ENCODE measurements at regions not wholly inside any gene's neighbourhood (a gene's known extent, or its start where the extent isn't known, plus 50 kb on each side); places are given as distances from the start of the nearest gene placed in this dataset.
"Not testable (repeated sequence)": the region's sequence is repeated elsewhere in the genome, so short reads cannot be mapped to it uniquely, and the experiment has no call there.

GRCh38 chr12:114616081-114616480 is 67.9 kb downstream of the TBX3 start:
- no peak for DNase-seq (ENCODE audit: extremely low read depth, low read depth)

- no peak for DNase-seq (ENCODE audit: extremely low read depth, low read depth)
Observed at GRCh38 chr12:114614040-114614439, 69.9 kb downstream of the TBX3 start.

- DNase-seq (ENCODE audit: extremely low read depth, low read depth): no peak
Observed at GRCh38 chr12:114612062-114612461, 71.9 kb downstream of the TBX3 start.

- no peak for DNase-seq (ENCODE audit: extremely low read depth, low read depth)
Observed at GRCh38 chr12:114611145-114612018, 72.6 kb downstream of the TBX3 start.

DNA sequence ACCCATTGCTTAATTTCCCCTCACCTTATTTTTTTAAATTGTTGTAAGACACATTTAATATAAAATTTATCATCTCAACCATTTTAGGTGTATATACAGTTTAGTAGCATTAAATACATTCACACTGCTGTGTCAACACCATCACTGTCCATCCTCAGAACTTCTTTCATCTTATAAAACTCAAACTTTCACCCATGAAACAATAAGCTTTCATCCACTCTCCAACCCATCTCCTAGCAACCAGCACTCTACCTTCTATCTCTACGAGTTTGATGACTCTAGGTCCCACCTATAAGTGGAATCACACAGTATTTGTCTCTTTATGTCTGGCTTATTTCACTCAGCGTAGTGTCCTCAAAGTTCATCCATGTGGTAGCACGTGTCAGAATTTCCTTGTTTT is 75.5 kb downstream of the TBX3 start:
- no peak for DNase-seq (ENCODE audit: extremely low read depth, low read depth)

DNA sequence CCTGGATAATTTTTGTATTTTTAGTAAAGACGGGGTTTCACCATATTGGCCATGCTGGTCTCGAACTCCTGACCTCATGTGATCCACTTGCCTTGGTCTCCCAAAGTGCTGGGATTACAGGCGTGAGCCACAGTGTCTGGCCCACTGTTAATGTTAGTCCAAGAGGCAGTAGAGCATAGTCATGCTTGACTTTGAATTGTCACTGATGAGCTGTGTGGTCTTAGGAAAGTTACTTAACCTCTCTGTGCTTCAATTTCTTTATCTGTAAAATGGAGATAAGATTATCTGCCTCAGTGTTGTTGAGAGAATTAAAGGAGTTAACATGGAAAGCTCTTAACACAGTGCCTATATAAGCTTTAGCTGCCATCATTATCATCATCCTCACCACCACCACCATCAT is 78.1 kb downstream of the TBX3 start:
- no peak for DNase-seq (ENCODE audit: extremely low read depth, low read depth)

DNA sequence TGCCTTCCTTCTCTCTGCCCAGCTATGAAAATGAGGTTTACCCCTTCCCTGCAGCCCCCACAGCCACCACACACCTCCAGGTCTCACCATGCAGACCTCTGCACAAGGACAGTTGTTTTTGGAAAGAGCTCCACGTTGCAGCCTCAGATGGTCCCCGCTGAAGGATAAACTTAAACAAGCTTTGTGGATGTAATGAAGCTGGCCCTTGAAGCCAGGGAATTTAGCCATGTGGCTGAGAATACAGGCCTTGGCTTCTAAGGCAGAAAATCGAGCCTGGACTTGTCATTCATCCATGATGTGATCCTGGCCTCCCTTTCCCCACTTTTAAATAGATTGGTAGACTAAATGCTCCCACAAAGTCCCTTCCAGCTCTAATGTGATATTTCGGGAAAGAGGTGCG is 79.4 kb downstream of the TBX3 start:
- no peak for DNase-seq (ENCODE audit: extremely low read depth, low read depth)

GRCh38 chr12:114600584-114600983 is 83.4 kb downstream of the TBX3 start:
- DNase-seq (ENCODE audit: extremely low read depth, low read depth): not testable (repeated sequence)

DNA sequence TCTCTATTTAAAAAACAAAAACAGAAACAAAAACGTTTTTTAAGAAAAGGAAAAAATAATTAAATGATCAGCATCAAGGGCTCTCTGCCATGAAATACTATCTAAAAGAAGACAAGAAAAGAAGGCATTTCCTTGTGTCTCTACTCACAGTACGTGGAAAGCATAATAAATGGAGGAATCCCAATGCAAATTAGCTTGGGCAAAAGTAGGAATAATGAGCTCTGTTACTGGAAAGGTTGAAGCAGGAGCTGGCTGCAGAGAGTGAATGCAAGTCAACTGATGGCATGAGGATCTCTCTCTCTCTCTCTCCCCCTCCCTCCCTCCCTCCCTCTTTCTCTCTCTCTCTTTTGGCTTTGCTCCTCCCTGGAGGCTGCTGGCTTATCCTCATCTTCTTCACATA is 85.9 kb downstream of the TBX3 start:
- no peak for DNase-seq (ENCODE audit: extremely low read depth, low read depth)

- DNase-seq (ENCODE audit: extremely low read depth, low read depth): no peak
Observed at GRCh38 chr12:114592946-114593345, 91.0 kb downstream of the TBX3 start.

- no peak for DNase-seq (ENCODE audit: extremely low read depth, low read depth)
Observed at GRCh38 chr12:114588061-114588460, 95.9 kb downstream of the TBX3 start.

DNA sequence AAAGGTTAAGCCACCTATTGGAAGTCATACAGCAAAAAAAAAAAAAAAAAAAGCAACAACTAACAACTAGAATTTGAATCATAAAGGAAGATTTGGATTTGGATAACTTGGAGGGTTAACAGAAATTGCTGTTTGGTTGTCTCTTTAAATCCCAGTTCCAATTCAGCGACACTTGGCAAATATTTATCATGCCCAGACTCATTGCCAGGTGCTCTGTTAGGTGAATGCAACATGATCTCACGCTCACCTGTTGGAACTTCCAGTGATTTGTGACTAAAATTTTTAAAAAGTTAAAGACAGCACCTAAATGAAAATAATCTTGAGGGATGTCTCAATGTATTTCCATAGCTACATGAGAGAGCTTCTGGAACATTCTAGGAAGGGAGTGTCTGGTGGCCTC is 103.7 kb downstream of the TBX3 start:
- no peak for DNase-seq (ENCODE audit: extremely low read depth, low read depth)

- no peak for DNase-seq (ENCODE audit: extremely low read depth, low read depth)
Observed at GRCh38 chr12:114579389-114579788, 104.6 kb downstream of the TBX3 start.

DNA sequence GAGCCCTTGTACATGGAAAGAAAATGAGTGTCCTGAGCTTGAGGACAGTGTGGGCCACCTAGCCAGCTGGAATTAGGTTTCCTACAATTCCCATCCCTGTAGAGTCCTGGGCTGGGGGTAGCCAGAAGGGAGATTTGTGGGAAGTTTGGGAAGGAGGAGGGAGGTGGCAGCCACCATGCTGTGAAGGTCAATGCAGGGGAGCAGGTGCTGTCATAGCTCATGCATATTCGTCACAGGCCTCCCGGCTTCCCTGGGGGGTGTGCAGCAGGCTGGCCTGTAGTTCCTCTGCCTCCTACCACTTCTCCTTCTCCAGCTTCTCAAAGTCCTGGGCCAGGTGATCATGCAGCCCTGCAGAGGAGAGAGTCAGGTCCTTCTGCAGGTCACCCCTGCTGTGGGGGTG is 121.3 kb downstream of the TBX3 start:
- DNase-seq (ENCODE audit: extremely low read depth, low read depth): no peak

GRCh38 chr12:114555451-114555850 is 128.5 kb downstream of the TBX3 start:
- no peak for DNase-seq (ENCODE audit: extremely low read depth, low read depth)

DNA sequence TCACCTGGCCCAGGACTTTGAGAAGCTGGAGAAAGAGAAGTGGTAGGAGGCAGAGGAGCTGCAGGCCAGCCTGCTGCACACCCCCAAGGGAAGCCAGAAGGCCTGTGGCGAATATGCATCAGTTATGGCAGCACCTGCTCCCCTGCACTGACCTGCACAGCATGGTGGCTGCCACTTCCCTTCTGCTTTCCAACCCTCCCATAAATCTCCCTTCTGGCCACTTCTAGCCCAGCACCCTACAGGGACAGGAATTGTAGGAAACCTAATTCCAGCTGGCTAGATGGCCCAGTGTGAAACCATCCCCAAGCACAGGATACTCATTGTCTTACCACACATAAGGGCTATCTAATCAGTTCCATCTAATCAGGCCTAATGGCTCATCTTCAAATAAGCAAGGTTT is 136.3 kb downstream of the TBX3 start:
- no peak for DNase-seq (ENCODE audit: extremely low read depth, low read depth)

DNA sequence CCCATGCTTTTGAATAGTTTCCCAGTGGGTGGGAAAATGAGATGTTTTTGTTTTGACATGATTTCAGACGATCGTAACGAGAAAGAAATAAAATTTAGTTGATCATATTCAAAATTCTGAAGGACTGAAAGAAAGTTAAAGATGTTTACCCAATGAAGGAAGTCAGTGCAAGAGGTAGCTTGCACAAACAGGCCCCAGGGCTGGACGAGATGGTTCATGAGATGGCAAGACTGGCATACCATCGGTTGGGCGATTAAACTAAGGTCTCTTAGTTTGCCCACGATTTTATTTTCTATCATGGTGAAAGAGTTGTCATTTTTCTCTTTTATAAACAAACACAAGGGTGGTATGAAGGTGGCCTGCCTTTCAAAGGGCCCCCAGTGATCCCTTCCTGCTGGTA is 124.5 kb upstream of the TBX5 start:
- no peak for DNase-seq (ENCODE audit: extremely low read depth, low read depth)

DNA sequence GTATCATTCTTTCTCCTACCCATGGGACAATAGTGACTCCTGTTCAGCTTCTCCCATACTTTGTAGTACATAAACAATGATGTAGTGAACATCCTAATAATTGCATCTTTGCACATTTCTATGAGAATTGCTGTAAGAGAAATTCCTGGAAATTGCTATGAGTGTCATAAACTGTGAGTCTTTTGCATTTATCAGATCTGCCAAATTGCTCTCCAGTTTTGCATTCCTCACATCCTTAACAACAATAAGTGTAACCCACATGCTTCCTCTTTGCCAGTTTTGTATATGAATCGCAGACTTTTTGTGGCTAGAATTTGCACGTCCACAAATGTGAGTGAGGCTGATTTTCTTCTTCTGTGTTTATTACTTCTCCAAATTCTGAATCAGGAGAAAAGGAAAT is 124.0 kb upstream of the TBX5 start:
- no peak for DNase-seq (ENCODE audit: extremely low read depth, low read depth)

DNA sequence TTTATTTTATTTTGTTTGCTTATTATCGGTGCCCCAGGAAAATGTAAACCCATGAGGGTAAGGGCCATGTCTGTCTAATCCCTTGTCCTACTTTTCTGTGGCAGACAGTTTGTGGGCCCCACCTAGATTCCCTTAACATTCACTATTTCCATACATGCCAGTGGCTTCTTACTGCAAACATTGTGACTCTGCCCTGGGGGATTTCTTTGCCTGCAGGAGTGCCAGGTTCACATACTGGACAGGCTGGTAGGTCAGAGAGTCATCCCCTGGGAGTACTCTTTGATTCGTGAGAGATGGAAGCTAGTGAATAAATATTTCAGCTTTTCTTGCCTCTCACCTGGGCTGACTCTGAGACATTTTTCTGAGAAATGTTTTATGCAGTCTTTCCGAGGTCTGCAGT is 122.8 kb upstream of the TBX5 start:
- no peak for DNase-seq (ENCODE audit: extremely low read depth, low read depth)

DNA sequence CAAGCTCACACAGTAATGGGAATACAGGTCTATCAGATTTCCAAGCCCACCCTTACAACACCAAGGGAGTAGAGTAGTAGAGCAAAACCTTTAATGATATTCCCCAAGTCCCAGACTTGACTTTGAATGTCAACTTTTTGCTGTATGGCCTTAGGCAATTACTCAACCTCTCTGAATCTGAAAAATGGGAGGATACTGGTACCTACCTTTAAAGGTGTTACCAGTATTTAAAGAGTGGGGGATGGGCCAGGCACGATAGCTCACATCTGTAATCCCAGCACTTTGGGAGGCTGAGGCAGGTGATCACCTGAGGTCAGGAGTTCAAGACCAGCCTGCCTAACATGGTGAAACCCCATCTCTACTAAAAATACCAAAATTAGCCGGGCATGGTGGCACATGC is 115.2 kb upstream of the TBX5 start:
- DNase-seq (ENCODE audit: extremely low read depth, low read depth): not testable (repeated sequence)

GRCh38 chr12:114512351-114512750 is 106.4 kb upstream of the TBX5 start:
- no peak for DNase-seq (ENCODE audit: extremely low read depth, low read depth)

GRCh38 chr12:114508529-114509129 is 102.7 kb upstream of the TBX5 start:
- peak; percentile 71 for DNase-seq (ENCODE audit: extremely low read depth, low read depth)

Measured in NCI-H460 (cell line).